Fibroblast of the aortic adventitia (primary cell): ENCODE measurements at regions not wholly inside any gene's neighbourhood (a gene's known extent, or its start where the extent isn't known, plus 50 kb on each side); places are given as distances from the start of the nearest gene placed in this dataset.

Experiments
- DNase-seq: peaks from one replicate; pipeline ENCODE4 v3.0.0-alpha.2; 2010; ENCODE audit warnings: low read depth
- H3K4me3 ChIP-seq: 2 replicates; pipeline ENCODE4 v1.5.1; 2011; ENCODE audit warnings: low read depth, mild to moderate bottlenecking, control low read depth, low read length, moderate library complexity
- TF ChIP-seq, protein P1 (sequence below): IDR thresholded peaks from 2 replicates; pipeline ENCODE4 v1.5.1; 2011; ENCODE audit warnings: mild to moderate bottlenecking, low read length, control low read depth, inconsistent platforms; ENCODE audit not compliant: insufficient read depth

DNA sequence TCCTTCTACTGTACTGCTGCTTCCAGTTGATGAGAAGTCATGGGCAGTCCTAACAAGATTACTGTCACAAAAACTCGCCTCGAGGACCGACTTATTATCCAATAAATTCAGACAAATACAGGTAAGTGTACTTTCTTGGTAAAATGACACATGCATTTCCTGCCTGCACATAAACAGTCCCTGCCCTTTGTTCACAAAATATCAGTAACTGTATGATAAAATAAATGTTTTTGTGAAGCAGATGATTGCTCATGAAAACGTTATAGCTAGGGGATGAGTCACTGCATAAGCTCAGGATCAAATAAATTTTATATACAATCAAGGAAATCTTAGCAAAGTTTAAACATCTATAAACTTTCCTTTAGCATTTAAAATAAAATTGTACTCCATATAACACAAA, 164.5 kb upstream of the RIPOR2 start:
- DNase-seq: no peak
- TF ChIP-seq, protein P1, sequence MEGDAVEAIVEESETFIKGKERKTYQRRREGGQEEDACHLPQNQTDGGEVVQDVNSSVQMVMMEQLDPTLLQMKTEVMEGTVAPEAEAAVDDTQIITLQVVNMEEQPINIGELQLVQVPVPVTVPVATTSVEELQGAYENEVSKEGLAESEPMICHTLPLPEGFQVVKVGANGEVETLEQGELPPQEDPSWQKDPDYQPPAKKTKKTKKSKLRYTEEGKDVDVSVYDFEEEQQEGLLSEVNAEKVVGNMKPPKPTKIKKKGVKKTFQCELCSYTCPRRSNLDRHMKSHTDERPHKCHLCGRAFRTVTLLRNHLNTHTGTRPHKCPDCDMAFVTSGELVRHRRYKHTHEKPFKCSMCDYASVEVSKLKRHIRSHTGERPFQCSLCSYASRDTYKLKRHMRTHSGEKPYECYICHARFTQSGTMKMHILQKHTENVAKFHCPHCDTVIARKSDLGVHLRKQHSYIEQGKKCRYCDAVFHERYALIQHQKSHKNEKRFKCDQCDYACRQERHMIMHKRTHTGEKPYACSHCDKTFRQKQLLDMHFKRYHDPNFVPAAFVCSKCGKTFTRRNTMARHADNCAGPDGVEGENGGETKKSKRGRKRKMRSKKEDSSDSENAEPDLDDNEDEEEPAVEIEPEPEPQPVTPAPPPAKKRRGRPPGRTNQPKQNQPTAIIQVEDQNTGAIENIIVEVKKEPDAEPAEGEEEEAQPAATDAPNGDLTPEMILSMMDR: no peak
- no peak overlapping the region for H3K4me3 ChIP-seq

- H3K4me3 ChIP-seq: no peak overlapping the region
- TF ChIP-seq, protein P1: no peak
- DNase-seq: no peak
Observed at GRCh38 chr6:25103603-25104002, 167.8 kb upstream of the RIPOR2 start.

- peak; percentile 56 for DNase-seq
- TF ChIP-seq, protein P1: no peak
- H3K4me3 ChIP-seq: no peak overlapping the region
Observed at GRCh38 chr6:25105070-25105925, 169.5 kb upstream of the RIPOR2 start.

DNA sequence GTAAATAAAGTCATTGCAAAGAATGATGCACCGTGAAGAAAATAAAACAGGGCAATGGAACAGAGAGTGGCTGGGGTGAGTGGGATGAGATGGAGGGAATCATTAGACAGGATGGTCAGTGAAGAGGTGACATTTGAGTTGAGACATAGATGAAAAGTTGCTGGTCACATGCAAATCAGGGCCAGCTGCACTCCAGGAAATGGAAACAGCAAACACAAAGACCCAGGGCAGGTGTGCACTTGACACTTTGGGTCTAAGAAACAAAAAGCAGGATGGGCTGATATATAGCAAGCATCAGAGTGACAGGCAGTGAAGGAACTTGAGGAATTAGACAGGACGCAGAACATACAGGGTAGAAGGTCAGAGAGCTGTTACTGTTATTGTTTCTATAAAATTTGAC, 171.5 kb upstream of the RIPOR2 start:
- no peak for DNase-seq
- H3K4me3 ChIP-seq: no peak overlapping the region
- TF ChIP-seq, protein P1: no peak

DNA sequence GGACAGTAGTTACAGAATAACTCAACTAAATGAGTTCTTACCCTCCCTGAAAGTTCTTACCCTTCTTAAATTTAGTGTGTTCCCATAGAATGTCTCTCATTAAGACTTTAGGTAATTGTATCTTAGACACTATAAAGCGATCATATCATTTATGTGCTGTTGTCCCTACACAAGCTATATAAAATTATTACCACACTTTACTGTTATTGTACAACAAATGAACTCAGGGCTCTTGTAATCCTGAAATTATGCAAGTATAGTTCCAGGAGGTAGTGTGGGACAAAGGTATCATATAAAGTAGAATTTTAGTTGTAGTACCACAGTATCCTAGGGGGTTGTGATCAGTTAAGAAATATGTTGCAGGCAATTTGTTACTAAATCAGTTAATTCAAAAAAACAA, 167.4 kb upstream of the CARMIL1 start:
- TF ChIP-seq, protein P1: no peak
- H3K4me3 ChIP-seq: no peak overlapping the region
- no peak for DNase-seq

GRCh38 chr6:25112322-25112773, 166.8 kb upstream of the CARMIL1 start:
- H3K4me3 ChIP-seq: no peak overlapping the region
- DNase-seq: no peak
- TF ChIP-seq, protein P1: no peak
